Duodenal mucosa (tissue), 2 donors: ENCODE measurements at regions not wholly inside any gene's neighbourhood (a gene's known extent, or its start where the extent isn't known, plus 50 kb on each side); places are given as distances from the start of the nearest gene placed in this dataset.
"Not testable (repeated sequence)": the region's sequence is repeated elsewhere in the genome, so short reads cannot be mapped to it uniquely, and the experiment has no call there.

Experiments used
- H3K27ac ChIP-seq: one replicate; pipeline ENCODE4 v1.7.0; 2013; ENCODE audit warnings: low read depth, low read length
- H3K27me3 ChIP-seq, 2 donors: one replicate each; pipeline ENCODE4 v1.7.0; 2013; ENCODE audit warnings: low read length in 2 of 2, control low read depth in 1 of 2; ENCODE audit not compliant: insufficient read depth in 2 of 2, control insufficient read depth in 1 of 2
- H3K36me3 ChIP-seq, 2 donors: one replicate each; pipeline ENCODE4 v1.7.0; 2013; ENCODE audit warnings: low read length in 2 of 2, control low read depth in 1 of 2; ENCODE audit not compliant: insufficient read depth in 2 of 2, control insufficient read depth in 1 of 2
- H3K4me1 ChIP-seq, 2 donors: one replicate each; pipeline ENCODE4 v1.7.0; 2013; ENCODE audit warnings: low read length in 2 of 2, control low read depth in 1 of 2; ENCODE audit not compliant: insufficient read depth in 2 of 2, control insufficient read depth in 1 of 2
- H3K4me3 ChIP-seq, 2 donors: one replicate each; pipeline ENCODE4 v1.7.0; 2013; ENCODE audit warnings: low read length in 2 of 2, low read depth in 1 of 2
- H3K9ac ChIP-seq, 2 donors: one replicate each; pipeline ENCODE4 v1.7.0; 2013; ENCODE audit warnings: low read length in 2 of 2, low read depth in 1 of 2
- H3K9me3 ChIP-seq, 2 donors: one replicate each; pipeline ENCODE4 v1.7.0; 2013; ENCODE audit warnings: low read length in 2 of 2, control low read depth in 1 of 2; ENCODE audit not compliant: control insufficient read depth in 1 of 2

- H3K9me3 ChIP-seq, H3K36me3 ChIP-seq, H3K9ac ChIP-seq, H3K27ac ChIP-seq, H3K4me1 ChIP-seq, H3K27me3 ChIP-seq, H3K4me3 ChIP-seq: not testable (repeated sequence)
Measured at GRCh38 chr15:31724903-31725302, 305.4 kb upstream of the CHRNA7 start.

- H3K27ac ChIP-seq, H3K36me3 ChIP-seq, H3K9me3 ChIP-seq, H3K4me3 ChIP-seq, H3K27me3 ChIP-seq, H3K4me1 ChIP-seq, H3K9ac ChIP-seq: not testable (repeated sequence)
Measured at GRCh38 chr15:31725619-31726018, 304.7 kb upstream of the CHRNA7 start.

- H3K4me3 ChIP-seq: no peak overlapping the region
- no peak overlapping the region for H3K27ac ChIP-seq
- H3K4me1 ChIP-seq: no peaks in the 10 kb centered on the region
- no peaks in the 10 kb centered on the region for H3K9me3 ChIP-seq
- H3K36me3 ChIP-seq: no peaks in the 10 kb centered on the region
- no peak overlapping the region for H3K9ac ChIP-seq
- no peaks in the 10 kb centered on the region for H3K27me3 ChIP-seq
Measured at GRCh38 chr15:31727612-31728011, 302.7 kb upstream of the CHRNA7 start.

GRCh38 chr15:31732726-31733125 lies 297.6 kb upstream of the CHRNA7 start:
- Histone ChIP-seq H3K4me3 (no peak overlapping the region), H3K4me1 (no peaks in the 10 kb centered on the region), H3K27ac (no peak overlapping the region), H3K27me3 (no peaks in the 10 kb centered on the region), H3K9me3 (no peaks in the 10 kb centered on the region), H3K9ac (no peak overlapping the region), H3K36me3 (no peaks in the 10 kb centered on the region)

- Histone ChIP-seq H3K27ac (no peak overlapping the region), H3K36me3 (no peaks in the 10 kb centered on the region), H3K27me3 (no peaks in the 10 kb centered on the region), H3K9me3 (no peaks in the 10 kb centered on the region), H3K4me1 (no peaks in the 10 kb centered on the region), H3K9ac (no peak overlapping the region), H3K4me3 (no peak overlapping the region)
Measured at GRCh38 chr15:31733424-31733823, 296.9 kb upstream of the CHRNA7 start.

- Histone ChIP-seq H3K27ac (no peak overlapping the region), H3K27me3 (no peaks in the 10 kb centered on the region), H3K9me3 (peaks cover 2 to 10% of the 10 kb centered on the region in 2 donors), H3K36me3 (no peaks in the 10 kb centered on the region), H3K4me1 (no peaks in the 10 kb centered on the region), H3K4me3 (no peak overlapping the region), H3K9ac (no peak overlapping the region)
Measured at GRCh38 chr15:31740203-31740602, 290.1 kb upstream of the CHRNA7 start.

- H3K4me1 ChIP-seq: no peaks in the 10 kb centered on the region
Measured at GRCh38 chr15:31745841-31746240, 284.5 kb upstream of the CHRNA7 start.

GRCh38 chr15:31752065-31752762 lies 278.1 kb upstream of the CHRNA7 start:
- no peaks in the 10 kb centered on the region for H3K36me3 ChIP-seq
- H3K9ac ChIP-seq: no peak overlapping the region
- H3K9me3 ChIP-seq: no peaks in the 10 kb centered on the region
- no peaks in the 10 kb centered on the region for H3K4me1 ChIP-seq
- H3K27ac ChIP-seq: no peak overlapping the region
- H3K27me3 ChIP-seq: no peaks in the 10 kb centered on the region
- no peak overlapping the region for H3K4me3 ChIP-seq

More at GRCh38 chr15:31745841-31746240, 284.5 kb upstream of the CHRNA7 start:
- no peak overlapping the region for H3K9ac ChIP-seq
- H3K27me3 ChIP-seq: no peaks in the 10 kb centered on the region
- no peak overlapping the region for H3K27ac ChIP-seq
- no peak overlapping the region for H3K4me3 ChIP-seq
- no peaks in the 10 kb centered on the region for H3K36me3 ChIP-seq
- peaks cover 2 to 10% of the 10 kb centered on the region in 2 donors for H3K9me3 ChIP-seq

GRCh38 chr15:31752905-31753304 lies 277.4 kb upstream of the CHRNA7 start:
- Histone ChIP-seq H3K27me3 (no peaks in the 10 kb centered on the region), H3K9me3 (no peaks in the 10 kb centered on the region), H3K4me3 (no peak overlapping the region), H3K27ac (no peak overlapping the region), H3K4me1 (no peaks in the 10 kb centered on the region), H3K36me3 (no peaks in the 10 kb centered on the region), H3K9ac (no peak overlapping the region)

GRCh38 chr15:31758126-31758525 lies 272.2 kb upstream of the CHRNA7 start:
- H3K27me3 ChIP-seq: peaks cover 0 to 4% of the 10 kb centered on the region in 2 donors
- H3K9ac ChIP-seq: no peak overlapping the region

GRCh38 chr15:31768055-31768454 lies 262.3 kb upstream of the CHRNA7 start:
- Histone ChIP-seq H3K9ac (no peak overlapping the region), H3K4me1 (no peaks in the 10 kb centered on the region), H3K27me3 (no peaks in the 10 kb centered on the region), H3K36me3 (no peaks in the 10 kb centered on the region), H3K4me3 (no peak overlapping the region), H3K27ac (no peak overlapping the region), H3K9me3 (no peaks in the 10 kb centered on the region)

More at GRCh38 chr15:31758126-31758525, 272.2 kb upstream of the CHRNA7 start:
- H3K4me1 ChIP-seq: no peaks in the 10 kb centered on the region
- no peak overlapping the region for H3K4me3 ChIP-seq
- no peak overlapping the region for H3K27ac ChIP-seq
- H3K36me3 ChIP-seq: no peaks in the 10 kb centered on the region
- no peaks in the 10 kb centered on the region for H3K9me3 ChIP-seq
